Eye (tissue), 1 donor: ENCODE measurements at regions not wholly inside any gene's neighbourhood (a gene's known extent, or its start where the extent isn't known, plus 50 kb on each side); places are given as distances from the start of the nearest gene placed in this dataset.

Experiments used
- DNase-seq: peaks from one replicate; pipeline ENCODE4 v3.0.0-alpha.2; 2015

GRCh38 chr20:1707588-1708449 lies 50.2 kb upstream of the SIRPG start:
- DNase-seq, result no peak
